Erythroblast (primary cell): ENCODE measurements at regions not wholly inside any gene's neighbourhood (a gene's known extent, or its start where the extent isn't known, plus 50 kb on each side); places are given as distances from the start of the nearest gene placed in this dataset.

ENCODE experiments used
- GATA1 ChIP-seq: IDR thresholded peaks from 2 replicates; pipeline ENCODE4 v1.6.1; 2011; ENCODE audit warnings: low read depth, mild to moderate bottlenecking, control low read depth, low read length, moderate library complexity
- POLR2A ChIP-seq: IDR thresholded peaks from 2 replicates; pipeline ENCODE4 v1.6.1; 2011; ENCODE audit warnings: mild to moderate bottlenecking, low read length

GRCh38 chr3:145124900-145125678, 1035.9 kb downstream of the PLOD2 start:
- no peak for TF ChIP-seq POLR2A
- TF ChIP-seq GATA1: no peak
